Astrocyte of the cerebellum (primary cell): ENCODE measurements at regions not wholly inside any gene's neighbourhood (a gene's known extent, or its start where the extent isn't known, plus 50 kb on each side); places are given as distances from the start of the nearest gene placed in this dataset.
"Not testable (repeated sequence)": the region's sequence is repeated elsewhere in the genome, so short reads cannot be mapped to it uniquely, and the experiment has no call there.

Experiments
- DNase-seq: peaks from one replicate; pipeline ENCODE4 v3.0.0-alpha.2; 2011; ENCODE audit warnings: low read depth
- H3K4me3 ChIP-seq: 2 replicates; pipeline ENCODE4 v1.5.1; 2011; ENCODE audit warnings: mild to moderate bottlenecking, low read depth, low read length, moderate library complexity
- CTCF ChIP-seq: IDR thresholded peaks from 2 replicates; pipeline ENCODE4 v1.5.1; 2012; ENCODE audit warnings: low read length, low read depth, moderate library complexity, mild to moderate bottlenecking; ENCODE audit errors: missing control alignments
- in situ Hi-C: cut with HindIII; loops from 2 replicates; pipeline ENCODE4 v1.10.0; 2017; ENCODE audit warnings: low sequenced_read_pairs

- TF ChIP-seq CTCF = no peak
- H3K4me3 ChIP-seq = no peak overlapping the region
- DNase-seq = no peak
- in situ Hi-C loops = no loop called here
These were observed 91.9 kb upstream of the PRSS1 start for GRCh38 chr7:142657376-142657775.

GRCh38 chr7:142654398-142654797, 94.9 kb upstream of the PRSS1 start:
- no peak for TF ChIP-seq CTCF
- no peak for DNase-seq
- in situ Hi-C loops = no loop called here

GRCh38 chr7:142647749-142648148, 101.5 kb upstream of the PRSS1 start:
- no peak for DNase-seq
- TF ChIP-seq CTCF = no peak
- no peak overlapping the region for H3K4me3 ChIP-seq
- in situ Hi-C loops = no loop called here

More at GRCh38 chr7:142654398-142654797, 94.9 kb upstream of the PRSS1 start:
- no peak overlapping the region for H3K4me3 ChIP-seq

GRCh38 chr7:142646386-142647140, 102.7 kb upstream of the PRSS1 start:
- DNase-seq = no peak
- no peak for TF ChIP-seq CTCF
- no peak overlapping the region for H3K4me3 ChIP-seq
- in situ Hi-C loops = no loop called here

GRCh38 chr7:142645777-142646176, 103.5 kb upstream of the PRSS1 start:
- no peak for TF ChIP-seq CTCF
- in situ Hi-C loops = no loop called here
- DNase-seq = no peak
- H3K4me3 ChIP-seq = no peak overlapping the region

GRCh38 chr7:142642316-142642715, 107.0 kb upstream of the PRSS1 start:
- H3K4me3 ChIP-seq = no peak overlapping the region
- in situ Hi-C loops = no loop called here
- TF ChIP-seq CTCF = no peak
- DNase-seq = no peak

- DNase-seq, H3K4me3 ChIP-seq, in situ Hi-C loops: not testable (repeated sequence)
These were observed 108.0 kb upstream of the PRSS1 start for GRCh38 chr7:142641252-142641651.
